ENCODE measurements at regions not wholly inside any gene's neighbourhood (a gene's known extent, or its start where the extent isn't known, plus 50 kb on each side); places are given as distances from the start of the nearest gene placed in this dataset.

DNA sequence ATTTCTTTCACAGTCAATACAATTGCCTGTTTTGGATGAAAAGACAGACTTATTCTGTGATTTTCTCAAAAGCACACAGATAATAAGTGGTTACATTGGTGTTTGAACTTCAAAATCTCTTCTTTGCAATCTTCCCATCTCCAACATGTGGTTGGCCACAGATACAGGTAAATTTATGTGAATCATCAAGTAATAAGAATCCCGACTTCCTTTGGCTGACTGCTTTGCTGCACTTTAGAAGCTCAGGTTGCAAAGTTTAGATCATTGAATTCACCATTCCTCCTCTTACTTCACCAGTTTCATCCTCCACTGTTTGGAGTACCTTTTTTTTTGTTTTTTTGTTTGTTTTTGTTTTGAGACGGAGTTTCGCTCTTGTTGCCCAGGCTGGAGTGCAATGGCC is 56.5 kb upstream of the ADRB2 start:
- TF ChIP-seq, protein P1, sequence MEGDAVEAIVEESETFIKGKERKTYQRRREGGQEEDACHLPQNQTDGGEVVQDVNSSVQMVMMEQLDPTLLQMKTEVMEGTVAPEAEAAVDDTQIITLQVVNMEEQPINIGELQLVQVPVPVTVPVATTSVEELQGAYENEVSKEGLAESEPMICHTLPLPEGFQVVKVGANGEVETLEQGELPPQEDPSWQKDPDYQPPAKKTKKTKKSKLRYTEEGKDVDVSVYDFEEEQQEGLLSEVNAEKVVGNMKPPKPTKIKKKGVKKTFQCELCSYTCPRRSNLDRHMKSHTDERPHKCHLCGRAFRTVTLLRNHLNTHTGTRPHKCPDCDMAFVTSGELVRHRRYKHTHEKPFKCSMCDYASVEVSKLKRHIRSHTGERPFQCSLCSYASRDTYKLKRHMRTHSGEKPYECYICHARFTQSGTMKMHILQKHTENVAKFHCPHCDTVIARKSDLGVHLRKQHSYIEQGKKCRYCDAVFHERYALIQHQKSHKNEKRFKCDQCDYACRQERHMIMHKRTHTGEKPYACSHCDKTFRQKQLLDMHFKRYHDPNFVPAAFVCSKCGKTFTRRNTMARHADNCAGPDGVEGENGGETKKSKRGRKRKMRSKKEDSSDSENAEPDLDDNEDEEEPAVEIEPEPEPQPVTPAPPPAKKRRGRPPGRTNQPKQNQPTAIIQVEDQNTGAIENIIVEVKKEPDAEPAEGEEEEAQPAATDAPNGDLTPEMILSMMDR (IDR thresholded peaks at IDR 0.05) = no peak
- no peak for TF ChIP-seq POLR2A (IDR thresholded peaks at IDR 0.05)

All from vagina (tissue), 2 donors.